Coronary artery (tissue), 2 donors: ENCODE measurements at regions not wholly inside any gene's neighbourhood (a gene's known extent, or its start where the extent isn't known, plus 50 kb on each side); places are given as distances from the start of the nearest gene placed in this dataset.
A peak's percentile ranks its signal among the peaks of the same experiment; 100 is the strongest.

Source experiments
- DNase-seq: peaks from one replicate; pipeline ENCODE4 v3.0.0-alpha.2; 2017; ENCODE audit warnings: low spot score
- H3K27ac ChIP-seq, 2 donors: fragments of 200-600 bp; sonication (generic); one replicate each; pipeline ENCODE4 v1.5.1; 2016 to 2019
- H3K4me3 ChIP-seq: fragments of 200-600 bp; sonication (generic); 2 replicates; pipeline ENCODE4 v1.5.1; 2016; ENCODE audit warnings: mild to moderate bottlenecking, moderate library complexity
- CTCF ChIP-seq: fragments of 200-600 bp; sonication (generic); IDR thresholded peaks from one replicate; pipeline ENCODE4 v1.5.1; 2019; ENCODE audit warnings: antibody characterized with exemption

- DNase-seq: no peak
- no peak for TF ChIP-seq CTCF
These were observed 625.3 kb downstream of the MMUT start for GRCh38 chr6:48837744-48838143.

GRCh38 chr6:48835421-48835958 lies 627.6 kb downstream of the MMUT start:
- Histone ChIP-seq H3K4me3 (no peak overlapping the region), H3K27ac (no peak overlapping the region)
- no peak for TF ChIP-seq CTCF
- DNase-seq: no peak

More at GRCh38 chr6:48837744-48838143, 625.3 kb downstream of the MMUT start:
- Histone ChIP-seq H3K4me3 (no peak overlapping the region), H3K27ac (no peak overlapping the region)

- no peak for TF ChIP-seq CTCF
- H3K27ac ChIP-seq: no peak overlapping the region
- DNase-seq: no peak
- no peak overlapping the region for H3K4me3 ChIP-seq
These were observed 628.3 kb downstream of the MMUT start for GRCh38 chr6:48834706-48835105.

GRCh38 chr6:48833916-48834315 lies 629.1 kb downstream of the MMUT start:
- Histone ChIP-seq H3K4me3 (no peak overlapping the region), H3K27ac (no peak overlapping the region)
- no peak for DNase-seq
- TF ChIP-seq CTCF: no peak

GRCh38 chr6:48826901-48827701 lies 636.0 kb downstream of the MMUT start:
- Histone ChIP-seq H3K4me3 (peak overlapping the region; percentile 10), H3K27ac (peak overlapping the region; percentile 43 to 77)
- TF ChIP-seq CTCF: no peak
- DNase-seq: peak; percentile 77

- Histone ChIP-seq H3K27ac (peak overlapping the region in 1 of 2 donors; percentile 43), H3K4me3 (no peak overlapping the region)
- no peak for DNase-seq
- TF ChIP-seq CTCF: no peak
These were observed 636.9 kb downstream of the MMUT start for GRCh38 chr6:48826152-48826515.
